ENCODE measurements at regions not wholly inside any gene's neighbourhood (a gene's known extent, or its start where the extent isn't known, plus 50 kb on each side); places are given as distances from the start of the nearest gene placed in this dataset.

DNA sequence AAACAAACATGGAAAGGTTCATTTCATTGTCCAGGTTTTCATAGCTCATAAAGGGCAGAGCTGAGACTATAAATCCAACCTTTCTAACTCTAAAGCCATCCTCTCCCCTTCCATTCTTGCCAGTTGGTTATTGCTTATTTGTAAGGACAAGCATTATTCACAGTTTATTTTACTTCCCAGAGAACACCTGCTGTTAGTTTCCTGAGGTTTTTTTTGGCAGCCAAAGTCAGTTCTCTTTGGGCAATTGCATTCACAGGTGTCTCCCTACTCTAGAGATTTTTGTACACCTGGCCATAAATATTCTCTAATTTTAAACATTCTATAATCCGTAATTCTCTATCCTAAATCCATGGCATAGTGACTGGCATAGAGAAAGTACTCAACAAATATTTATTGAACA, 87.3 kb upstream of the SPHKAP start:
- intact Hi-C loops (cut with micrococcal nuclease; ENCODE audit: unreplicated experiment) = no loop called here
- ChIA-PET CTCF (ENCODE audit: low intra/inter-chr PET ratio, low total read pairs) (no interaction called here), POLR2A (no interaction called here)
- H3K9ac ChIP-seq (ENCODE audit: insufficient read depth, low read depth, low read length) = no peak overlapping the region
- no peaks in the 10 kb centered on the region for H3K4me1 ChIP-seq (ENCODE audit: insufficient read depth, low read length)
- no peak overlapping the region for H3K4me2 ChIP-seq (ENCODE audit: low read depth, low read length)
- no peak overlapping the region for H3K4me3 ChIP-seq (replicated peaks in 1 of 3; ENCODE audit: insufficient read depth in 1 of 3, low read depth in 2 of 3, low read length in 3 of 3)
- FAIRE-seq (no peak), DNase-seq (ENCODE audit: low spot score) (no peak), ATAC-seq (no peak)
- peaks cover 16% of the 10 kb centered on the region; the same call in 1 of the 2 replicates for H3K9me3 ChIP-seq (ENCODE audit: low read length)
- in situ Hi-C loops (cut with HindIII; ENCODE audit: extremely low pct_ligation_motif_present, low pct_unique_long_range_greater_than_20kb) = no loop called here
- no peaks in the 10 kb centered on the region for H3K36me3 ChIP-seq (replicated peaks in 1 of 2; ENCODE audit: control insufficient read depth in 1 of 2, insufficient read depth in 2 of 2, low read length in 2 of 2)
- 2% methylated on average over 1 of the region's 1 CpG for WGBS (ENCODE audit: low lambda C conversion rate)
- TF ChIP-seq, protein P1, sequence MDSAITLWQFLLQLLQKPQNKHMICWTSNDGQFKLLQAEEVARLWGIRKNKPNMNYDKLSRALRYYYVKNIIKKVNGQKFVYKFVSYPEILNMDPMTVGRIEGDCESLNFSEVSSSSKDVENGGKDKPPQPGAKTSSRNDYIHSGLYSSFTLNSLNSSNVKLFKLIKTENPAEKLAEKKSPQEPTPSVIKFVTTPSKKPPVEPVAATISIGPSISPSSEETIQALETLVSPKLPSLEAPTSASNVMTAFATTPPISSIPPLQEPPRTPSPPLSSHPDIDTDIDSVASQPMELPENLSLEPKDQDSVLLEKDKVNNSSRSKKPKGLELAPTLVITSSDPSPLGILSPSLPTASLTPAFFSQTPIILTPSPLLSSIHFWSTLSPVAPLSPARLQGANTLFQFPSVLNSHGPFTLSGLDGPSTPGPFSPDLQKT (CRISPR knock-in tag; IDR thresholded peaks at IDR 0.05; ENCODE audit: borderline replicate concordance) = no peak
- TF ChIP-seq, protein P2, sequence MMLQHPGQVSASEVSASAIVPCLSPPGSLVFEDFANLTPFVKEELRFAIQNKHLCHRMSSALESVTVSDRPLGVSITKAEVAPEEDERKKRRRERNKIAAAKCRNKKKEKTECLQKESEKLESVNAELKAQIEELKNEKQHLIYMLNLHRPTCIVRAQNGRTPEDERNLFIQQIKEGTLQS (CRISPR knock-in tag; IDR thresholded peaks at IDR 0.05) = no peak
- no peak for TF ChIP-seq ZNF772 (CRISPR knock-in tag; IDR thresholded peaks at IDR 0.05)
- no peak for TF ChIP-seq ZNF317 (CRISPR knock-in tag; IDR thresholded peaks at IDR 0.05)
- TF ChIP-seq ZNF558 (CRISPR knock-in tag; IDR thresholded peaks at IDR 0.05; ENCODE audit: borderline replicate concordance) = no peak
- TF ChIP-seq, protein P3, sequence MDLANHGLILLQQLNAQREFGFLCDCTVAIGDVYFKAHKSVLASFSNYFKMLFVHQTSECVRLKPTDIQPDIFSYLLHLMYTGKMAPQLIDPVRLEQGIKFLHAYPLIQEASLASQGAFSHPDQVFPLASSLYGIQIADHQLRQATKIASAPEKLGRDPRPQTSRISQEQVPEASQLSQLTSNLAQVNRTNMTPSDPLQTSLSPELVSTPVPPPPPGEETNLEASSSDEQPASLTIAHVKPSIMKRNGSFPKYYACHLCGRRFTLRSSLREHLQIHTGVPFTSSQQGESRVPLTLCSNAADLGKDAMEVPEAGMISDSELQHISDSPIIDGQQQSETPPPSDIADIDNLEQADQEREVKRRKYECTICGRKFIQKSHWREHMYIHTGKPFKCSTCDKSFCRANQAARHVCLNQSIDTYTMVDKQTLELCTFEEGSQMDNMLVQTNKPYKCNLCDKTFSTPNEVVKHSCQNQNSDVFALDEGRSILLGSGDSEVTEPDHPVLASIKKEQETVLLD (CRISPR knock-in tag; IDR thresholded peaks at IDR 0.05; ENCODE audit: low read depth) = no peak
- TF ChIP-seq SRSF4 (IDR thresholded peaks at IDR 0.05; ENCODE audit: low read depth, low read length, poor library complexity, severe bottlenecking) = no peak
- no peak for TF ChIP-seq SIN3B (IDR thresholded peaks at IDR 0.05; ENCODE audit: low read length)
- TF ChIP-seq, protein P4, sequence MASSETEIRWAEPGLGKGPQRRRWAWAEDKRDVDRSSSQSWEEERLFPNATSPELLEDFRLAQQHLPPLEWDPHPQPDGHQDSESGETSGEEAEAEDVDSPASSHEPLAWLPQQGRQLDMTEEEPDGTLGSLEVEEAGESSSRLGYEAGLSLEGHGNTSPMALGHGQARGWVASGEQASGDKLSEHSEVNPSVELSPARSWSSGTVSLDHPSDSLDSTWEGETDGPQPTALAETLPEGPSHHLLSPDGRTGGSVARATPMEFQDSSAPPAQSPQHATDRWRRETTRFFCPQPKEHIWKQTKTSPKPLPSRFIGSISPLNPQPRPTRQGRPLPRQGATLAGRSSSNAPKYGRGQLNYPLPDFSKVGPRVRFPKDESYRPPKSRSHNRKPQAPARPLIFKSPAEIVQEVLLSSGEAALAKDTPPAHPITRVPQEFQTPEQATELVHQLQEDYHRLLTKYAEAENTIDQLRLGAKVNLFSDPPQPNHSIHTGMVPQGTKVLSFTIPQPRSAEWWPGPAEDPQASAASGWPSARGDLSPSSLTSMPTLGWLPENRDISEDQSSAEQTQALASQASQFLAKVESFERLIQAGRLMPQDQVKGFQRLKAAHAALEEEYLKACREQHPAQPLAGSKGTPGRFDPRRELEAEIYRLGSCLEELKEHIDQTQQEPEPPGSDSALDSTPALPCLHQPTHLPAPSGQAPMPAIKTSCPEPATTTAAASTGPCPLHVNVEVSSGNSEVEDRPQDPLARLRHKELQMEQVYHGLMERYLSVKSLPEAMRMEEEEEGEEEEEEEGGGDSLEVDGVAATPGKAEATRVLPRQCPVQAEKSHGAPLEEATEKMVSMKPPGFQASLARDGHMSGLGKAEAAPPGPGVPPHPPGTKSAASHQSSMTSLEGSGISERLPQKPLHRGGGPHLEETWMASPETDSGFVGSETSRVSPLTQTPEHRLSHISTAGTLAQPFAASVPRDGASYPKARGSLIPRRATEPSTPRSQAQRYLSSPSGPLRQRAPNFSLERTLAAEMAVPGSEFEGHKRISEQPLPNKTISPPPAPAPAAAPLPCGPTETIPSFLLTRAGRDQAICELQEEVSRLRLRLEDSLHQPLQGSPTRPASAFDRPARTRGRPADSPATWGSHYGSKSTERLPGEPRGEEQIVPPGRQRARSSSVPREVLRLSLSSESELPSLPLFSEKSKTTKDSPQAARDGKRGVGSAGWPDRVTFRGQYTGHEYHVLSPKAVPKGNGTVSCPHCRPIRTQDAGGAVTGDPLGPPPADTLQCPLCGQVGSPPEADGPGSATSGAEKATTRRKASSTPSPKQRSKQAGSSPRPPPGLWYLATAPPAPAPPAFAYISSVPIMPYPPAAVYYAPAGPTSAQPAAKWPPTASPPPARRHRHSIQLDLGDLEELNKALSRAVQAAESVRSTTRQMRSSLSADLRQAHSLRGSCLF (CRISPR knock-in tag; IDR thresholded peaks at IDR 0.05; ENCODE audit: borderline replicate concordance) = no peak
- no TSS peak for BruUV-seq (replicated peaks)
- H3K27me3 ChIP-seq (ENCODE audit: control insufficient read depth in 1 of 2, insufficient read depth in 2 of 2, low read length in 2 of 2) = no peaks in the 10 kb centered on the region
- H3K27ac ChIP-seq (ENCODE audit: extremely low read length, insufficient read depth, low read length) = no peak overlapping the region
- H3K79me2 ChIP-seq (ENCODE audit: insufficient read depth, low read length) = no peaks in the 10 kb centered on the region
- H2AFZ ChIP-seq (ENCODE audit: low read length) = no peak overlapping the region
- H4K20me1 ChIP-seq (ENCODE audit: insufficient read depth, low read length) = no peaks in the 10 kb centered on the region

All from HepG2 (cell line).